HUDEP-2 (cell line): ENCODE measurements at regions not wholly inside any gene's neighbourhood (a gene's known extent, or its start where the extent isn't known, plus 50 kb on each side); places are given as distances from the start of the nearest gene placed in this dataset.
"Not testable (repeated sequence)": the region's sequence is repeated elsewhere in the genome, so short reads cannot be mapped to it uniquely, and the experiment has no call there.

Experiments
- DNase-seq, 76 experiments: peaks; one replicate each; lab custom pipeline; 2025; ENCODE audit not compliant: unreplicated experiment in 76 of 76; lab: John Stamatoyannopoulos, UW

GRCh38 chr6:147949981-147950622, 392.5 kb upstream of the SASH1 start:
- no peak for DNase-seq

GRCh38 chr6:147950623-147950987, 392.0 kb upstream of the SASH1 start:
- DNase-seq = no peak

GRCh38 chr6:147951726-147952125, 390.9 kb upstream of the SASH1 start:
- no peak for DNase-seq

GRCh38 chr6:147954938-147955337, 387.7 kb upstream of the SASH1 start:
- no peak for DNase-seq

GRCh38 chr6:147958683-147959082, 384.0 kb upstream of the SASH1 start:
- DNase-seq = no peak

- DNase-seq = no peak
These were observed 381.0 kb upstream of the SASH1 start for GRCh38 chr6:147961481-147962141.

GRCh38 chr6:147965448-147965847, 377.2 kb upstream of the SASH1 start:
- DNase-seq = not testable (repeated sequence)

GRCh38 chr6:147970970-147971369, 371.7 kb upstream of the SASH1 start:
- DNase-seq = peak in 15 of 76 experiments; percentile 5 to 54 (median 26)

- no peak for DNase-seq
These were observed 370.2 kb upstream of the SASH1 start for GRCh38 chr6:147972448-147972847.

GRCh38 chr6:147973806-147974205, 368.8 kb upstream of the SASH1 start:
- DNase-seq = no peak

- DNase-seq = no peak
These were observed 368.3 kb upstream of the SASH1 start for GRCh38 chr6:147974376-147974775.

GRCh38 chr6:147977851-147978465, 364.7 kb upstream of the SASH1 start:
- no peak for DNase-seq

- no peak for DNase-seq
These were observed 362.7 kb upstream of the SASH1 start for GRCh38 chr6:147979966-147980365.

- no peak for DNase-seq
These were observed 358.9 kb upstream of the SASH1 start for GRCh38 chr6:147983581-147984366.

GRCh38 chr6:147986846-147987245, 355.8 kb upstream of the SASH1 start:
- DNase-seq = no peak

- DNase-seq = no peak
These were observed 352.5 kb upstream of the SASH1 start for GRCh38 chr6:147990159-147990558.

GRCh38 chr6:147991961-147992360, 350.7 kb upstream of the SASH1 start:
- no peak for DNase-seq

GRCh38 chr6:147999001-147999540, 343.6 kb upstream of the SASH1 start:
- no peak for DNase-seq

- no peak for DNase-seq
These were observed 340.6 kb upstream of the SASH1 start for GRCh38 chr6:148001844-148002642.

- DNase-seq = no peak
These were observed 338.0 kb upstream of the SASH1 start for GRCh38 chr6:148004651-148005050.
